ENCODE measurements at regions not wholly inside any gene's neighbourhood (a gene's known extent, or its start where the extent isn't known, plus 50 kb on each side); places are given as distances from the start of the nearest gene placed in this dataset.

DNA sequence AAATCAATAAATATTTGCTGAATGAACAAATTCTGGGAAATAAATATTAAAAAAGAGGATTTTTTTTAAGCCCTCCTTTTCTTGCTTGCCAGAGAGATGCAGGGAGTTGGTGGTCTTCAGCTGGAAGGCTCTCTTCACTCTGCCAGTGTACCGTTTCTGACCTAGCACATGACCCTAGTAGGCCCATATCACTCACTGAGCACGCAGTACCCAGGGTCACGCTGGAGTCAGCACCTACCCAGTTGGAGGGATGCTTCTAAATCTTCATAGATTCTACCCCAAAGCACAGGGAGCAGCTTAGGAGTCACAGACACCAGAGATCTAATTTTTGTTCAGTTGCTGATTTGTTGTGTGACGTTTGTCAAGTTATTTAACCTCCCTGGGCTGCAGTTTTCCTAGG is 195.4 kb upstream of the TBX3 start:
- Histone ChIP-seq H3K9me3 (no peaks in the 10 kb centered on the region), H3K27me3 (ENCODE audit: insufficient read depth) (no peaks in the 10 kb centered on the region), H2AFZ (ENCODE audit: low read depth) (no peak overlapping the region), H3K4me3 (ENCODE audit: low read depth in 2 of 2, low read length in 1 of 2) (no peak overlapping the region), H3K27ac (ENCODE audit: low read depth in 2 of 2, low read length in 1 of 2) (no peak overlapping the region), H3F3A (replicated peaks; ENCODE audit: insufficient read depth) (no peaks in the 10 kb centered on the region), H3K9me2 (no peaks in the 10 kb centered on the region), H3K36me3 (replicated peaks in 1 of 2; ENCODE audit: control insufficient read depth in 1 of 2, insufficient read depth in 2 of 2, low read length in 1 of 2) (no peaks in the 10 kb centered on the region), H4K20me1 (ENCODE audit: insufficient read depth) (no peaks in the 10 kb centered on the region), H3K4me2 (no peak overlapping the region), H3K9ac (no peak overlapping the region), H3K79me2 (ENCODE audit: insufficient read depth) (no peaks in the 10 kb centered on the region), H3K4me1 (ENCODE audit: control insufficient read depth in 1 of 2, insufficient read depth in 2 of 2, low read depth in 1 of 2, low read length in 1 of 2) (no peaks in the 10 kb centered on the region)
- POLR2A ChIA-PET: no interaction called here
- CTCF ChIA-PET: no interaction called here
- 85% methylated on average over 4 of the region's 4 CpGs for WGBS (ENCODE audit: low lambda C conversion rate)
- no peak for DNase-seq
- TF ChIP-seq NRF1 (IDR thresholded peaks at IDR 0.05; ENCODE audit: low read depth, low read length): no peak
- no peak for TF ChIP-seq FOXJ3 (CRISPR knock-in tag; IDR thresholded peaks at IDR 0.05)
- TF ChIP-seq YY1 (IDR thresholded peaks at IDR 0.05; ENCODE audit: low read depth): no peak
- TF ChIP-seq NFIC (IDR thresholded peaks at IDR 0.05; ENCODE audit: borderline replicate concordance): no peak
- no peak for TF ChIP-seq POLR2AphosphoS5 (IDR thresholded peaks at IDR 0.05; ENCODE audit: low read depth, low read length)
- no peak for TF ChIP-seq FOSL2 (IDR thresholded peaks at IDR 0.05; ENCODE audit: borderline replicate concordance, low read depth)
- TF ChIP-seq MEF2A (IDR thresholded peaks at IDR 0.05; ENCODE audit: borderline replicate concordance, low read depth): no peak
- TF ChIP-seq GABPA (IDR thresholded peaks at IDR 0.05; ENCODE audit: low read depth): no peak
- no peak for TF ChIP-seq TCF12 (IDR thresholded peaks at IDR 0.05)
- no peak for TF ChIP-seq EZH2phosphoT487 (IDR thresholded peaks at IDR 0.05; ENCODE audit: borderline replicate concordance, low read depth)
- no peak for TF ChIP-seq CHD2 (IDR thresholded peaks at IDR 0.05; ENCODE audit: low read length, partially characterized antibody)
- TF ChIP-seq RAD21 (IDR thresholded peaks at IDR 0.05; ENCODE audit: low read length): no peak
- no peak for TF ChIP-seq GATA2 (CRISPR knock-in tag; IDR thresholded peaks at IDR 0.05)

DNA sequence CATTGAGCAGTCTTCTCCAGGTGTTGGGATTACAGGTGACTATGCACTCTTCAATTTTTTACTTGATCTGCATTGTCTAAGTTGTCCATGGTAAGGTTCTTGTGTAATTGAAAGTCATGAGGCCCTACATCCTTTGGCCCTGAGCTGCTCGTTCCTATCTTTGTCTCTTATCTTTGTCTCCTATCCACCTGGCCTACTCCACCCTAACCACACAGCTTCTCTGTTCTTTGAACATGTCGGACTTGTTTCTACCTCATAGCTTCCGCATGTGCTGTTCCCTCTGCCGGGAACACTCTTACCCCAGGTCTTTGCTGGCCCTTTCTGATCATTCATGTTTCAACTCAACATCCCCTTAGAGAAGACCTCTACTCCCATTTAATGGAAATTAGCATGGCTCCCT is 194.8 kb upstream of the TBX3 start:
- Histone ChIP-seq H3K27ac (ENCODE audit: low read depth in 2 of 2, low read length in 1 of 2) (no peak overlapping the region), H3K27me3 (ENCODE audit: insufficient read depth) (no peaks in the 10 kb centered on the region), H2AFZ (ENCODE audit: low read depth) (no peak overlapping the region), H3F3A (replicated peaks; ENCODE audit: insufficient read depth) (no peaks in the 10 kb centered on the region), H3K9ac (no peak overlapping the region), H3K36me3 (replicated peaks in 1 of 2; ENCODE audit: control insufficient read depth in 1 of 2, insufficient read depth in 2 of 2, low read length in 1 of 2) (no peaks in the 10 kb centered on the region), H3K4me3 (ENCODE audit: low read depth in 2 of 2, low read length in 1 of 2) (no peak overlapping the region), H3K79me2 (ENCODE audit: insufficient read depth) (no peaks in the 10 kb centered on the region), H3K9me3 (no peaks in the 10 kb centered on the region), H4K20me1 (ENCODE audit: insufficient read depth) (no peaks in the 10 kb centered on the region), H3K4me1 (ENCODE audit: control insufficient read depth in 1 of 2, insufficient read depth in 2 of 2, low read depth in 1 of 2, low read length in 1 of 2) (no peaks in the 10 kb centered on the region), H3K9me2 (no peaks in the 10 kb centered on the region), H3K4me2 (no peak overlapping the region)
- ChIA-PET POLR2A (no interaction called here), CTCF (no interaction called here)
- TF ChIP-seq FOXJ3 (CRISPR knock-in tag; IDR thresholded peaks at IDR 0.05) (no peak), RCOR1 (IDR thresholded peaks at IDR 0.05; ENCODE audit: low read length) (no peak), JUND (IDR thresholded peaks at IDR 0.05) (no peak), MEF2A (IDR thresholded peaks at IDR 0.05; ENCODE audit: borderline replicate concordance, low read depth) (no peak), GATA2 (CRISPR knock-in tag; IDR thresholded peaks at IDR 0.05) (no peak), YY1 (IDR thresholded peaks at IDR 0.05; ENCODE audit: low read depth) (no peak), NFIC (IDR thresholded peaks at IDR 0.05; ENCODE audit: borderline replicate concordance) (no peak), TAF1 (IDR thresholded peaks at IDR 0.05; ENCODE audit: borderline replicate concordance, low read depth, low read length) (no peak), SIN3A (IDR thresholded peaks at IDR 0.05; ENCODE audit: borderline replicate concordance, low read depth, low read length) (no peak)
- TF ChIP-seq, protein P1, sequence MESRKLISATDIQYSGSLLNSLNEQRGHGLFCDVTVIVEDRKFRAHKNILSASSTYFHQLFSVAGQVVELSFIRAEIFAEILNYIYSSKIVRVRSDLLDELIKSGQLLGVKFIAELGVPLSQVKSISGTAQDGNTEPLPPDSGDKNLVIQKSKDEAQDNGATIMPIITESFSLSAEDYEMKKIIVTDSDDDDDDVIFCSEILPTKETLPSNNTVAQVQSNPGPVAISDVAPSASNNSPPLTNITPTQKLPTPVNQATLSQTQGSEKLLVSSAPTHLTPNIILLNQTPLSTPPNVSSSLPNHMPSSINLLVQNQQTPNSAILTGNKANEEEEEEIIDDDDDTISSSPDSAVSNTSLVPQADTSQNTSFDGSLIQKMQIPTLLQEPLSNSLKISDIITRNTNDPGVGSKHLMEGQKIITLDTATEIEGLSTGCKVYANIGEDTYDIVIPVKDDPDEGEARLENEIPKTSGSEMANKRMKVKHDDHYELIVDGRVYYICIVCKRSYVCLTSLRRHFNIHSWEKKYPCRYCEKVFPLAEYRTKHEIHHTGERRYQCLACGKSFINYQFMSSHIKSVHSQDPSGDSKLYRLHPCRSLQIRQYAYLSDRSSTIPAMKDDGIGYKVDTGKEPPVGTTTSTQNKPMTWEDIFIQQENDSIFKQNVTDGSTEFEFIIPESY (IDR thresholded peaks at IDR 0.05; ENCODE audit: borderline replicate concordance, low read depth): no peak
- TF ChIP-seq, protein P2, sequence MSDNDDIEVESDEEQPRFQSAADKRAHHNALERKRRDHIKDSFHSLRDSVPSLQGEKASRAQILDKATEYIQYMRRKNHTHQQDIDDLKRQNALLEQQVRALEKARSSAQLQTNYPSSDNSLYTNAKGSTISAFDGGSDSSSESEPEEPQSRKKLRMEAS (IDR thresholded peaks at IDR 0.05; ENCODE audit: low read depth): no peak
- TF ChIP-seq, protein P3, sequence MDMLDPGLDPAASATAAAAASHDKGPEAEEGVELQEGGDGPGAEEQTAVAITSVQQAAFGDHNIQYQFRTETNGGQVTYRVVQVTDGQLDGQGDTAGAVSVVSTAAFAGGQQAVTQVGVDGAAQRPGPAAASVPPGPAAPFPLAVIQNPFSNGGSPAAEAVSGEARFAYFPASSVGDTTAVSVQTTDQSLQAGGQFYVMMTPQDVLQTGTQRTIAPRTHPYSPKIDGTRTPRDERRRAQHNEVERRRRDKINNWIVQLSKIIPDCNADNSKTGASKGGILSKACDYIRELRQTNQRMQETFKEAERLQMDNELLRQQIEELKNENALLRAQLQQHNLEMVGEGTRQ (IDR thresholded peaks at IDR 0.05; ENCODE audit: borderline replicate concordance, low read depth, low read length): no peak
- TF ChIP-seq, protein P4, sequence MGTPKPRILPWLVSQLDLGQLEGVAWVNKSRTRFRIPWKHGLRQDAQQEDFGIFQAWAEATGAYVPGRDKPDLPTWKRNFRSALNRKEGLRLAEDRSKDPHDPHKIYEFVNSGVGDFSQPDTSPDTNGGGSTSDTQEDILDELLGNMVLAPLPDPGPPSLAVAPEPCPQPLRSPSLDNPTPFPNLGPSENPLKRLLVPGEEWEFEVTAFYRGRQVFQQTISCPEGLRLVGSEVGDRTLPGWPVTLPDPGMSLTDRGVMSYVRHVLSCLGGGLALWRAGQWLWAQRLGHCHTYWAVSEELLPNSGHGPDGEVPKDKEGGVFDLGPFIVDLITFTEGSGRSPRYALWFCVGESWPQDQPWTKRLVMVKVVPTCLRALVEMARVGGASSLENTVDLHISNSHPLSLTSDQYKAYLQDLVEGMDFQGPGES (IDR thresholded peaks at IDR 0.05; ENCODE audit: low read depth, low read length): no peak
- 76% methylated on average over 4 of the region's 4 CpGs for WGBS (ENCODE audit: low lambda C conversion rate)
- no peak for DNase-seq

Measured in SK-N-SH (cell line).